Endothelial cell of umbilical vein (primary cell): ENCODE measurements at regions not wholly inside any gene's neighbourhood (a gene's known extent, or its start where the extent isn't known, plus 50 kb on each side); places are given as distances from the start of the nearest gene placed in this dataset.
"Not testable (repeated sequence)": the region's sequence is repeated elsewhere in the genome, so short reads cannot be mapped to it uniquely, and the experiment has no call there.

Experiments used
- BruUV-seq: library from RNA; stranded (reverse); fragments of 400-500 nt; replicated peaks from 2 replicates; lab custom pipeline; 2021; lab: Mats Ljungman, UMichigan
- CTCF ChIA-PET: fragments of 300-600, 350-600 bp; sonication (Branson Sonifier 250); formaldehyde crosslinking; loops from one replicate; lab custom pipeline; 2021; ENCODE audit warnings: antibody characterized with exemption, inconsistent platforms; lab: Charles Lee
- POLR2A ChIA-PET: fragments of 300-600, 350-600 bp; sonication (Branson Sonifier 250); formaldehyde crosslinking; loops from one replicate; lab custom pipeline; 2021; ENCODE audit warnings: antibody characterized with exemption, inconsistent platforms; lab: Charles Lee
- DNase-seq: peaks from one replicate; pipeline ENCODE4 v3.0.0-alpha.2; 2011; ENCODE audit warnings: low read depth, low spot score
- FAIRE-seq: peaks from 2 replicates; lab custom pipeline; 2011; peaks lifted over from hg19 to GRCh38; lab: Jason Lieb, UNC
- H2AFZ ChIP-seq: 2 replicates; pipeline ENCODE4 v1.6.0; 2012; ENCODE audit warnings: low read depth, low read length, control low read depth, inconsistent platforms
- H3K27ac ChIP-seq: 2 replicates; pipeline ENCODE4 v1.5.1; 2011; ENCODE audit warnings: low read depth, mild to moderate bottlenecking, control low read depth, low read length, moderate library complexity; ENCODE audit not compliant: insufficient read depth
- H3K27me3 ChIP-seq, 2 experiments: 2 replicates each; pipeline versions ENCODE4 v1.6.0 to v1.6.1; 2011; ENCODE audit warnings: low read length in 2 of 2, mixed read lengths in 1 of 2; ENCODE audit not compliant: control insufficient read depth in 2 of 2, insufficient read depth in 2 of 2
- H3K36me3 ChIP-seq, 2 experiments: 2 replicates in 1 of 2; 3 replicates in 1 of 2; pipeline ENCODE4 v1.5.1; 2011; ENCODE audit warnings: low read length in 2 of 2, mild to moderate bottlenecking in 1 of 2, moderate library complexity in 1 of 2; ENCODE audit not compliant: control insufficient read depth in 2 of 2, insufficient read depth in 2 of 2; ENCODE audit errors: extremely low read depth in 1 of 2
- H3K4me1 ChIP-seq: 3 replicates; pipeline ENCODE4 v1.5.1; 2011; ENCODE audit warnings: mild to moderate bottlenecking, low read length; ENCODE audit not compliant: control insufficient read depth, insufficient read depth; ENCODE audit errors: extremely low read depth
- H3K4me2 ChIP-seq: 2 replicates; pipeline ENCODE4 v1.6.1; 2011; ENCODE audit warnings: low read length, control low read depth, mixed read lengths; ENCODE audit not compliant: insufficient read depth
- H3K4me3 ChIP-seq, 3 experiments: fragments of 200-600 bp in 1 of 3; sonication (generic), shearing (Covaris generic) in 1 of 3; replicated peaks in 1 of 3; 2 replicates each; pipeline ENCODE4 v1.5.1; 2011 to 2016; ENCODE audit warnings: control low read depth in 3 of 3, low read length in 3 of 3, mild to moderate bottlenecking in 2 of 3, inconsistent platforms in 1 of 3, low read depth in 1 of 3, moderate library complexity in 1 of 3; ENCODE audit not compliant: insufficient read depth in 1 of 3
- H3K79me2 ChIP-seq: 2 replicates; pipeline ENCODE4 v1.6.0; 2012; ENCODE audit warnings: low read length, inconsistent platforms; ENCODE audit not compliant: control insufficient read depth, insufficient read depth
- H3K9ac ChIP-seq: replicated peaks from 2 replicates; pipeline ENCODE3; 2011; ENCODE audit warnings: low read length, control low read depth; ENCODE audit not compliant: insufficient read depth; ENCODE audit errors: extremely low read depth
- H3K9me1 ChIP-seq: replicated peaks from 3 replicates; pipeline ENCODE4 v1.6.0; 2011; ENCODE audit warnings: mild to moderate bottlenecking, low read length; ENCODE audit not compliant: control insufficient read depth, insufficient read depth; ENCODE audit errors: extremely low read depth
- H3K9me3 ChIP-seq: replicated peaks from 2 replicates; pipeline ENCODE4 v1.5.1; 2012; ENCODE audit warnings: low read length, inconsistent platforms; ENCODE audit not compliant: control insufficient read depth, insufficient read depth
- H4K20me1 ChIP-seq: replicated peaks from 2 replicates; pipeline ENCODE3; 2011; ENCODE audit warnings: mild to moderate bottlenecking, low read length; ENCODE audit not compliant: control insufficient read depth, insufficient read depth; ENCODE audit errors: extremely low read depth
- CTCF ChIP-seq, 2 donors: IDR thresholded peaks; 1 replicate in 1 of 2; 2 replicates in 1 of 2; pipeline ENCODE4 v1.5.1; 2011; ENCODE audit warnings: low read length in 2 of 2, mild to moderate bottlenecking in 2 of 2, moderate library complexity in 2 of 2, control low read depth in 1 of 2, inconsistent platforms in 1 of 2, low read depth in 1 of 2; ENCODE audit not compliant: insufficient read depth in 1 of 2; ENCODE audit errors: extremely low read depth in 1 of 2
- EZH2 ChIP-seq: IDR thresholded peaks from 2 replicates; pipeline ENCODE4 v1.6.1; 2012; ENCODE audit warnings: borderline replicate concordance, low read depth, mild to moderate bottlenecking, moderate library complexity, low read length, inconsistent platforms; ENCODE audit not compliant: severe bottlenecking
- FOS ChIP-seq: IDR thresholded peaks from 2 replicates; pipeline ENCODE4 v1.6.1; 2011; ENCODE audit warnings: mild to moderate bottlenecking, low read length, moderate library complexity, borderline replicate concordance; ENCODE audit not compliant: insufficient read depth
- GATA2 ChIP-seq: IDR thresholded peaks from 2 replicates; pipeline ENCODE4 v1.7.0; 2011; ENCODE audit warnings: low read depth, mild to moderate bottlenecking, moderate library complexity, mixed read lengths, low read length; ENCODE audit not compliant: insufficient read length, insufficient read depth
- JUN ChIP-seq: IDR thresholded peaks from 2 replicates; pipeline ENCODE4 v1.6.1; 2011; ENCODE audit warnings: borderline replicate concordance, low read depth; ENCODE audit not compliant: insufficient read length, insufficient read depth
- MAX ChIP-seq: IDR thresholded peaks from 2 replicates; pipeline ENCODE4 v1.6.1; 2011; ENCODE audit not compliant: insufficient read depth, insufficient read length
- MYC ChIP-seq: IDR thresholded peaks from one replicate; pipeline ENCODE4 v1.6.1; 2011; ENCODE audit warnings: mild to moderate bottlenecking, low read depth, low read length
- POLR2A ChIP-seq: IDR thresholded peaks from 2 replicates; pipeline ENCODE4 v1.6.1; 2012; ENCODE audit warnings: low read depth, mild to moderate bottlenecking, control low read depth, low read length
- POLR2AphosphoS5 ChIP-seq: IDR thresholded peaks from 2 replicates; pipeline ENCODE4 v1.6.1; 2012; ENCODE audit warnings: low read depth, mild to moderate bottlenecking, control low read depth, low read length, moderate library complexity; ENCODE audit not compliant: insufficient read depth
- dilution Hi-C: fragments of 300-500 bp; cut with MboI; formaldehyde crosslinking; loops from one replicate; pipeline ENCODE4 v1.15.0; 2019; ENCODE audit warnings: low sequenced_read_pairs; ENCODE audit not compliant: extremely low pct_ligation_motif_present
- intact Hi-C: fragments of 100-400 bp; cut with micrococcal nuclease; formaldehyde crosslinking; loops from one replicate; pipeline ENCODE4 v1.10.0; 2022

GRCh38 chr2:21379140-21379539 is 255.4 kb downstream of the TDRD15 start:
- BruUV-seq = no TSS peak

GRCh38 chr2:21379668-21380067 is 255.9 kb downstream of the TDRD15 start:
- H3K9ac ChIP-seq, FAIRE-seq, H3K4me2 ChIP-seq, H3K9me1 ChIP-seq, H3K4me3 ChIP-seq, intact Hi-C loops, DNase-seq, H3K9me3 ChIP-seq, H3K27me3 ChIP-seq, H4K20me1 ChIP-seq, POLR2A ChIA-PET, H3K79me2 ChIP-seq, H2AFZ ChIP-seq, H3K27ac ChIP-seq, CTCF ChIA-PET, H3K4me1 ChIP-seq, dilution Hi-C loops, BruUV-seq, H3K36me3 ChIP-seq: not testable (repeated sequence)

More at GRCh38 chr2:21379140-21379539, 255.4 kb downstream of the TDRD15 start:
- H3K4me3 ChIP-seq = no peak overlapping the region
- H3K27me3 ChIP-seq = no peaks in the 10 kb centered on the region
- H3K79me2 ChIP-seq = no peaks in the 10 kb centered on the region
- H3K27ac ChIP-seq = no peak overlapping the region
- no peak overlapping the region for H3K4me2 ChIP-seq
- H3K9me1 ChIP-seq = no peaks in the 10 kb centered on the region
- DNase-seq = no peak
- no peaks in the 10 kb centered on the region for H4K20me1 ChIP-seq
- dilution Hi-C loops (no loop called here), intact Hi-C loops (no loop called here)
- H3K36me3 ChIP-seq = no peaks in the 10 kb centered on the region
- ChIA-PET POLR2A (no interaction called here), CTCF (no interaction called here)
- no peaks in the 10 kb centered on the region for H3K4me1 ChIP-seq
- peaks cover 2% of the 10 kb centered on the region for H3K9me3 ChIP-seq
- no peak overlapping the region for H2AFZ ChIP-seq
- TF ChIP-seq MYC (no peak), CTCF (IDR thresholded peaks at IDR 0.05; ENCODE audit: extremely low read depth in 1 of 2, insufficient read depth in 1 of 2, low read depth in 1 of 2, low read length in 2 of 2) (no peak), JUN (no peak), MAX (no peak), POLR2AphosphoS5 (no peak), FOS (no peak), POLR2A (no peak), GATA2 (no peak), EZH2 (no peak)
- FAIRE-seq = no peak
- no peak overlapping the region for H3K9ac ChIP-seq
